B cell (primary cell): ENCODE measurements at regions not wholly inside any gene's neighbourhood (a gene's known extent, or its start where the extent isn't known, plus 50 kb on each side); places are given as distances from the start of the nearest gene placed in this dataset.

Experiments used
- ATAC-seq: fragments of 200-7000 bp; cut with Tn5 transposase; one replicate; pipeline ENCODE4 v1.10.0; 2021; ENCODE audit warnings: low read depth, mild to moderate bottlenecking, moderate number of reproducible peaks, moderate library complexity
- CTCF ChIA-PET: fragments of 350-600 bp; sonication (Branson Sonifier 250); formaldehyde crosslinking; loops from one replicate; lab custom pipeline; 2021; ENCODE audit warnings: antibody characterized with exemption, inconsistent platforms; lab: Charles Lee
- POLR2A ChIA-PET: fragments of 350-600 bp; sonication (Branson Sonifier 250); formaldehyde crosslinking; loops from one replicate; lab custom pipeline; 2021; ENCODE audit warnings: antibody characterized with exemption; lab: Charles Lee
- DNase-seq: peaks from one replicate; pipeline ENCODE4 v3.0.0; 2013
- H2AFZ ChIP-seq: 2 replicates; pipeline ENCODE4 v1.6.1; 2012; ENCODE audit warnings: mild to moderate bottlenecking, low read depth, low read length; ENCODE audit not compliant: insufficient read depth, poor library complexity, severe bottlenecking
- H3K27ac ChIP-seq, 2 donors: 1 replicate in 1 of 2; 2 replicates in 1 of 2; pipeline ENCODE4 v1.5.1; 2012 to 2013; ENCODE audit warnings: low read length in 2 of 2, mild to moderate bottlenecking in 2 of 2, moderate library complexity in 1 of 2
- H3K27me3 ChIP-seq, 4 experiments: fragments of 200-600 bp in 1 of 4; sonication (generic) in 1 of 4; replicated peaks in 1 of 4; 1 replicate in 2 of 4; 2 replicates in 2 of 4; pipeline versions ENCODE4 v1.6.1 to v1.7.0; 2013 to 2016; ENCODE audit warnings: low read length in 3 of 4, mild to moderate bottlenecking in 2 of 4, mixed read lengths in 1 of 4, moderate library complexity in 1 of 4; ENCODE audit not compliant: insufficient read depth in 4 of 4, control insufficient read depth in 3 of 4; ENCODE audit errors: control extremely low read depth in 1 of 4
- H3K36me3 ChIP-seq, 2 experiments: replicated peaks in 1 of 2; 1 replicate in 1 of 2; 2 replicates in 1 of 2; pipeline versions ENCODE4 v1.6.1 to v1.7.1; 2013; ENCODE audit warnings: low read length in 1 of 2; ENCODE audit not compliant: insufficient read depth in 2 of 2, control insufficient read depth in 1 of 2; ENCODE audit errors: control extremely low read depth in 1 of 2, extremely low read depth in 1 of 2
- H3K4me1 ChIP-seq, 2 donors: fragments of 200-600 bp in 1 of 2; sonication (generic) in 1 of 2; 1 replicate in 1 of 2; 2 replicates in 1 of 2; pipeline versions ENCODE4 v1.5.1 to v1.6.1; 2013 to 2017; ENCODE audit warnings: low read length in 2 of 2; ENCODE audit not compliant: control insufficient read depth in 2 of 2, insufficient read depth in 2 of 2
- H3K4me2 ChIP-seq: replicated peaks from 2 replicates; pipeline ENCODE3; 2012; ENCODE audit warnings: mild to moderate bottlenecking, low read depth, low read length; ENCODE audit not compliant: poor library complexity, severe bottlenecking
- H3K4me3 ChIP-seq, 5 experiments: fragments of 200-600 bp in 1 of 5; sonication (generic) in 1 of 5; 1 replicate in 3 of 5; 2 replicates in 2 of 5; pipeline versions ENCODE4 v1.5.1 to v1.7.0; 2011 to 2016; ENCODE audit warnings: low read length in 4 of 5, mild to moderate bottlenecking in 4 of 5, low read depth in 2 of 5, control low read depth in 1 of 5, moderate library complexity in 1 of 5; ENCODE audit not compliant: insufficient read depth in 1 of 5; ENCODE audit errors: control extremely low read depth in 1 of 5, extremely low read depth in 1 of 5
- H3K79me2 ChIP-seq: fragments of 200-600 bp; sonication (generic); one replicate; pipeline ENCODE4 v1.6.0; 2016; ENCODE audit warnings: low read length; ENCODE audit not compliant: control insufficient read depth, insufficient read depth
- H3K9ac ChIP-seq: fragments of 200-600 bp; sonication (generic); 2 replicates; pipeline ENCODE4 v1.6.1; 2017; ENCODE audit warnings: mild to moderate bottlenecking, low read length, moderate library complexity
- H3K9me3 ChIP-seq, 3 donors: one replicate each; pipeline versions ENCODE4 v1.6.1 to v1.7.1; 2013; ENCODE audit warnings: low read length in 2 of 3; ENCODE audit not compliant: control insufficient read depth in 2 of 3, insufficient read depth in 1 of 3; ENCODE audit errors: control extremely low read depth in 1 of 3
- H4K20me1 ChIP-seq: 2 replicates; pipeline ENCODE4 v1.6.0; 2012; ENCODE audit warnings: mild to moderate bottlenecking, low read length; ENCODE audit not compliant: insufficient read depth, control insufficient read depth, poor library complexity, severe bottlenecking
- H3K27ac Mint-ChIP-seq: one replicate; pipeline ENCODE4 v1.8.0; 2021; ENCODE audit warnings: mixed read lengths
- H3K27me3 Mint-ChIP-seq: one replicate; pipeline ENCODE4 v1.8.0; 2021; ENCODE audit warnings: mixed read lengths
- H3K4me1 Mint-ChIP-seq: one replicate; pipeline ENCODE4 v1.8.0; 2021; ENCODE audit warnings: mixed read lengths
- H3K4me3 Mint-ChIP-seq: one replicate; pipeline ENCODE4 v1.8.0; 2021; ENCODE audit warnings: mixed read lengths
- H3K9me3 Mint-ChIP-seq: one replicate; pipeline ENCODE4 v1.8.0; 2022; ENCODE audit warnings: mixed read lengths; ENCODE audit not compliant: insufficient read depth
- CTCF ChIP-seq: fragments of 200-600 bp; IDR thresholded peaks from one replicate; pipeline ENCODE4 v1.8.0; 2022; ENCODE audit warnings: antibody characterized with exemption, mild to moderate bottlenecking
- EZH2 ChIP-seq: IDR thresholded peaks from 2 replicates; pipeline ENCODE4 v1.6.1; 2012; ENCODE audit warnings: borderline replicate concordance, low read depth, mild to moderate bottlenecking, moderate library complexity, low read length; ENCODE audit not compliant: insufficient read depth, poor library complexity, severe bottlenecking
- WGBS: methylation state at CpG from one replicate; pipeline ENCODE4 v1.1.5; 2013; ENCODE audit warnings: missing lambda C conversion rate; ENCODE audit not compliant: insufficient coverage; 5-methylcytosine and 5-hydroxymethylcytosine counted together
- intact Hi-C: fragments of 100-400 bp; cut with micrococcal nuclease; formaldehyde crosslinking; loops from one replicate; pipeline ENCODE4 v1.10.0; 2022

- no peaks in the 10 kb centered on the region for H3K36me3 ChIP-seq
- ATAC-seq (no peak), DNase-seq (no peak)
- no peaks in the 10 kb centered on the region for H3K79me2 ChIP-seq
- no peak overlapping the region for H3K9ac ChIP-seq
- Mint-ChIP-seq H3K9me3 (no peaks in the 10 kb centered on the region), H3K27ac (no peak overlapping the region), H3K4me3 (no peak overlapping the region), H3K27me3 (no peaks in the 10 kb centered on the region), H3K4me1 (no peaks in the 10 kb centered on the region)
- no peaks in the 10 kb centered on the region for H4K20me1 ChIP-seq
- POLR2A ChIA-PET: no interaction called here
- no peak overlapping the region for H2AFZ ChIP-seq
- no peak for TF ChIP-seq CTCF
- no peak for TF ChIP-seq EZH2
- no peak overlapping the region for H3K4me3 ChIP-seq
- peaks cover 0 to 7% (median 1%) of the 10 kb centered on the region in 3 donors for H3K9me3 ChIP-seq
- WGBS: 97% methylated on average over 43 of the region's 43 CpGs
- H3K27ac ChIP-seq: no peak overlapping the region
- CTCF ChIA-PET: no interaction called here
- no peaks in the 10 kb centered on the region for H3K27me3 ChIP-seq
- no peaks in the 10 kb centered on the region for H3K4me1 ChIP-seq
- intact Hi-C loops: no loop called here
- no peak overlapping the region for H3K4me2 ChIP-seq
Measured at GRCh38 chr11:81207421-81208054, 1526.1 kb downstream of the FAM181B start.

- intact Hi-C loops: no loop called here
- H3K27me3 ChIP-seq: no peaks in the 10 kb centered on the region
- Mint-ChIP-seq H3K4me3 (no peak overlapping the region), H3K27ac (no peak overlapping the region), H3K27me3 (no peaks in the 10 kb centered on the region), H3K4me1 (no peaks in the 10 kb centered on the region), H3K9me3 (no peaks in the 10 kb centered on the region)
- no CpG with 5 or more reads among the region's 1 CpG for WGBS
- H3K9me3 ChIP-seq: peaks cover 0 to 7% (median 1%) of the 10 kb centered on the region in 3 donors
- TF ChIP-seq EZH2 (no peak), CTCF (no peak)
- no peak overlapping the region for H3K27ac ChIP-seq
- no peak overlapping the region for H3K4me2 ChIP-seq
- H3K4me3 ChIP-seq: no peak overlapping the region
- POLR2A ChIA-PET: no interaction called here
- no peaks in the 10 kb centered on the region for H3K4me1 ChIP-seq
- no peaks in the 10 kb centered on the region for H4K20me1 ChIP-seq
- CTCF ChIA-PET: no interaction called here
- H3K36me3 ChIP-seq: no peaks in the 10 kb centered on the region
- H2AFZ ChIP-seq: no peak overlapping the region
- H3K79me2 ChIP-seq: no peaks in the 10 kb centered on the region
- ATAC-seq (no peak), DNase-seq (no peak)
- no peak overlapping the region for H3K9ac ChIP-seq
Measured at GRCh38 chr11:81203876-81204275, 1529.8 kb downstream of the FAM181B start.
